ENCODE measurements at regions not wholly inside any gene's neighbourhood (a gene's known extent, or its start where the extent isn't known, plus 50 kb on each side); places are given as distances from the start of the nearest gene placed in this dataset.

DNA sequence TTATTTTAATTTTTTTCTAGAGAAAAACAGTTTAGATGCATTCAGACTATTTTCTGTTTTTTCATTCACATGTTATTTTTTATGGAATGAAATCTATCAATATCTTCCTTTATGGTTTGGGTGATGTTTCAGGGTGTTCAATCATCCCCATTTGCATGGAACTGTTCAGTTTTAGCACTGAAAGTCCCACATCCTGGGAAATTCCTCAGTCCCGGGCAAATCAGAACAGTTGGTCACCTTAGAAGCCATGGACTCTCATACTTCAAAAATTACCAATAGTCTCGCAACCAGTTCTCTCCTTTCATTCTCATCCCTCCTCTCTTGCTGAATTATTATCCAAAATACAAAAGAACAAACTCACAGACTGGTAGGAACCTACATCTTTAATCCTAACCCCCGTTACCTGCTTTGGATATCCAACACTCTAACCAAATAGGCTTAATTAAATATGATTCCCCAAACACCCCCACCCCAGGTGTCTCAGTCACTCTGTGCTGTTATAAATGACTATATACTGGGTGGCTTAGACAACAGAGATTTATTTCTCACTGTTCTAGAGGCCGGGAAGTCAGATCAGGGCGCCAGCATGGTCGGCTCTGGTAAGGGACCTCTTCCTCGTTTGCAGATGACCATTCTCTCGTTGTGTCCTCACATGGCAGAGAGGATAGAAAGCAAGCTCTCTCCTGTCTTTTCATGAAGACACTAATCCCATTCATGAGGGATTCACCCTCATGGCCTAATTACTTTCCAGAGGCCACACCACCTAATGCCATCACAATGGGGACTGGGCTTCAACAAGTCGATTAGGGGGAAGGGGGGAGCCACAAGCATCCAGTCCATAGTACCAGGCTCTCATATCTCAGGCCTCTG lies 57.7 kb upstream of the SLC1A4 start:
- TF ChIP-seq, protein P1, sequence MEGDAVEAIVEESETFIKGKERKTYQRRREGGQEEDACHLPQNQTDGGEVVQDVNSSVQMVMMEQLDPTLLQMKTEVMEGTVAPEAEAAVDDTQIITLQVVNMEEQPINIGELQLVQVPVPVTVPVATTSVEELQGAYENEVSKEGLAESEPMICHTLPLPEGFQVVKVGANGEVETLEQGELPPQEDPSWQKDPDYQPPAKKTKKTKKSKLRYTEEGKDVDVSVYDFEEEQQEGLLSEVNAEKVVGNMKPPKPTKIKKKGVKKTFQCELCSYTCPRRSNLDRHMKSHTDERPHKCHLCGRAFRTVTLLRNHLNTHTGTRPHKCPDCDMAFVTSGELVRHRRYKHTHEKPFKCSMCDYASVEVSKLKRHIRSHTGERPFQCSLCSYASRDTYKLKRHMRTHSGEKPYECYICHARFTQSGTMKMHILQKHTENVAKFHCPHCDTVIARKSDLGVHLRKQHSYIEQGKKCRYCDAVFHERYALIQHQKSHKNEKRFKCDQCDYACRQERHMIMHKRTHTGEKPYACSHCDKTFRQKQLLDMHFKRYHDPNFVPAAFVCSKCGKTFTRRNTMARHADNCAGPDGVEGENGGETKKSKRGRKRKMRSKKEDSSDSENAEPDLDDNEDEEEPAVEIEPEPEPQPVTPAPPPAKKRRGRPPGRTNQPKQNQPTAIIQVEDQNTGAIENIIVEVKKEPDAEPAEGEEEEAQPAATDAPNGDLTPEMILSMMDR (conservative IDR thresholded peaks at IDR 0.05 in 1 of 2, IDR thresholded peaks at IDR 0.05 in 1 of 2; ENCODE audit: low read depth in 1 of 2, low read length in 2 of 2), result no peak
- no peak for TF ChIP-seq EZH2 (IDR thresholded peaks at IDR 0.05; ENCODE audit: low read length, missing control alignments)

Data from fibroblast of lung (primary cell).